OCI-LY7 (cell line): ENCODE measurements at regions not wholly inside any gene's neighbourhood (a gene's known extent, or its start where the extent isn't known, plus 50 kb on each side); places are given as distances from the start of the nearest gene placed in this dataset.

Experiments used
- EZH2phosphoT487 ChIP-seq: fragments of 200-600 bp; sonication (generic); IDR thresholded peaks from 2 replicates; pipeline ENCODE4 v1.6.1; 2018; ENCODE audit warnings: low read depth, borderline replicate concordance, mild to moderate bottlenecking, mixed run types, antibody characterized with exemption, low read length, moderate library complexity, mixed read lengths
- TF ChIP-seq, protein P1 (sequence below): fragments of 200-600 bp; sonication (generic); conservative IDR thresholded peaks from 2 replicates; pipeline ENCODE4 v1.5.1; 2014; ENCODE audit warnings: mild to moderate bottlenecking, antibody characterized with exemption, low read length, moderate library complexity, mixed read lengths

DNA sequence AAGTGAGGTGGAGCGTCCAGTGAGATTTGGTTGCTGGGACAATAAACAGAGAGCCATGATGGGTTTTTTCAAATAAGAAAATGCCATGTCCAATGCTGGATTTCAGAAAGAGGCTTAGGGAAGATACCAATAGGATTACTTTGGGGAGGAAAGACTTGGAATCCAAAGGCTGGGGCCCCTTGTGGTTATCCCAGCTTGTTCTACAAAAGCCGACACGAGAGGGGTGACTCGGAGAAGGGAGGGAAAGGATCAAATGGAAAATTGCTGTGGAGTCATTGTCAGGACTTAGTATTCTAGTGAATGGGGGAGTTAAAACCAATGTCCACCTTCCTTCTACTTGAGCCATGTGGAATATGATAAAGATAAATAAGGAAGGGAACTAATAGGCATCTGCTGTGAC is 305.5 kb downstream of the SOX9 start:
- TF ChIP-seq, protein P1, sequence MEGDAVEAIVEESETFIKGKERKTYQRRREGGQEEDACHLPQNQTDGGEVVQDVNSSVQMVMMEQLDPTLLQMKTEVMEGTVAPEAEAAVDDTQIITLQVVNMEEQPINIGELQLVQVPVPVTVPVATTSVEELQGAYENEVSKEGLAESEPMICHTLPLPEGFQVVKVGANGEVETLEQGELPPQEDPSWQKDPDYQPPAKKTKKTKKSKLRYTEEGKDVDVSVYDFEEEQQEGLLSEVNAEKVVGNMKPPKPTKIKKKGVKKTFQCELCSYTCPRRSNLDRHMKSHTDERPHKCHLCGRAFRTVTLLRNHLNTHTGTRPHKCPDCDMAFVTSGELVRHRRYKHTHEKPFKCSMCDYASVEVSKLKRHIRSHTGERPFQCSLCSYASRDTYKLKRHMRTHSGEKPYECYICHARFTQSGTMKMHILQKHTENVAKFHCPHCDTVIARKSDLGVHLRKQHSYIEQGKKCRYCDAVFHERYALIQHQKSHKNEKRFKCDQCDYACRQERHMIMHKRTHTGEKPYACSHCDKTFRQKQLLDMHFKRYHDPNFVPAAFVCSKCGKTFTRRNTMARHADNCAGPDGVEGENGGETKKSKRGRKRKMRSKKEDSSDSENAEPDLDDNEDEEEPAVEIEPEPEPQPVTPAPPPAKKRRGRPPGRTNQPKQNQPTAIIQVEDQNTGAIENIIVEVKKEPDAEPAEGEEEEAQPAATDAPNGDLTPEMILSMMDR, result no peak
- no peak for TF ChIP-seq EZH2phosphoT487
